Tibial artery (tissue), 4 donors: ENCODE measurements at regions not wholly inside any gene's neighbourhood (a gene's known extent, or its start where the extent isn't known, plus 50 kb on each side); places are given as distances from the start of the nearest gene placed in this dataset.
"Not testable (repeated sequence)": the region's sequence is repeated elsewhere in the genome, so short reads cannot be mapped to it uniquely, and the experiment has no call there.

Experiments
- DNase-seq, 2 donors: peaks; one replicate each; pipeline ENCODE4 v3.0.0-alpha.2; 2019
- H3K27ac ChIP-seq, 2 donors: fragments of 200-600 bp; sonication (generic) in 1 of 2; 1 replicate in 1 of 2; 2 replicates in 1 of 2; pipeline ENCODE4 v1.5.1; 2018 to 2019; ENCODE audit warnings: mild to moderate bottlenecking in 1 of 2
- H3K27me3 ChIP-seq, 2 donors: fragments of 200-600 bp; sonication (generic) in 1 of 2; one replicate each; pipeline versions ENCODE4 v1.5.1 to v1.6.0; 2016 to 2019
- H3K36me3 ChIP-seq, 3 donors: fragments of 200-600 bp; sonication (generic) in 2 of 3; one replicate each; pipeline ENCODE4 v1.5.1; 2016 to 2019; ENCODE audit warnings: mild to moderate bottlenecking in 2 of 3
- H3K4me1 ChIP-seq, 4 donors: fragments of 200-600 bp; sonication (generic) in 2 of 4; 1 replicate in 3 of 4; 2 replicates in 1 of 4; pipeline ENCODE4 v1.5.1; 2016 to 2019
- H3K4me3 ChIP-seq, 2 donors: fragments of 200-600 bp; sonication (generic) in 1 of 2; 1 replicate in 1 of 2; 2 replicates in 1 of 2; pipeline ENCODE4 v1.5.1; 2018 to 2019; ENCODE audit warnings: mild to moderate bottlenecking in 2 of 2
- H3K9me3 ChIP-seq, 3 donors: fragments of 200-600 bp; sonication (generic) in 1 of 3; one replicate each; pipeline ENCODE4 v1.5.1; 2016 to 2019
- intact Hi-C: fragments of 100-400 bp; cut with DNase I; formaldehyde crosslinking; loops from one replicate; pipeline ENCODE4 v1.15.0; 2023; ENCODE audit warnings: low total_unique reads
- TF ChIP-seq, protein P1 (sequence below), 2 experiments: fragments of 200-600 bp in 1 of 2; fragments of 450-650 bp in 1 of 2; IDR thresholded peaks; one replicate each; pipeline ENCODE4 v1.5.1; 2017 to 2019; ENCODE audit warnings: antibody characterized with exemption in 2 of 2, mild to moderate bottlenecking in 1 of 2, moderate library complexity in 1 of 2

DNA sequence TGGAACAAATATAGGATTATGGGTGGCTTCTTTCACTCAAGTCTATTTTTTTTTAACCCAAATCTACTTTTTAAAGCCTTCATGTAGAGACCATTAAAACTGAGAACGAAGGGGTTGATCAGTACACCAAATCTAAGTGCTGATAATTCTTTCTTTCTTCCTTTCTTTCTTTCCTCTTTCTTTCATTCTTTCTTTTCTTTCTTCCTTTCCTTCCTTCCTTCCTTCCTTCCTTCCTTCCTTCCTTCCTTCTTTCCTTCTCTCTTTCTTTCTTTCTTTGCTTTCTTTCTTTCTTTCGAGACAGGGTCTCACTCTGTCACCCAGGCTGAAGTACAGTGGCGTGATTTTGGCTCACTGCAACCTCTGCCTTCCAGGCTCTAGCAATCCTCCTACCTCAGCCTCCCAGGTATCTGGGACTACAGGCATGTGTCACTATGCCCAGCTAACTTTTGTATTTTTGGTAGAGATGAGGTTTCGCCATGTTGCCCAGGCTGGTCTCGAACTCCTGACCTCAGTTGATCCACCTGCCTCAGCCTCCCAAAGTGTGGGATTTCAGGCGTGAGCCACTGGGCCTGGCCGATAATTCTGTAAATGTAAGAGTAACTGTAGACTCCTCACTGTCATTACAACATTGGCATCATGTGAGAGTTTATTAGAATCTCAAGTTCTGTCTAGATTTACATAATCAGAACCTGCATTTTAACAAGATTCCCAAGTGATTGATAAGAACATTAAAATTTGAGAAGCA lies 236.4 kb downstream of the TFEC start:
- no peak overlapping the region for H3K27ac ChIP-seq
- H3K27me3 ChIP-seq: no peaks in the 10 kb centered on the region
- H3K9me3 ChIP-seq: no peaks in the 10 kb centered on the region
- no peak for DNase-seq
- no peak overlapping the region for H3K4me3 ChIP-seq
- no peaks in the 10 kb centered on the region for H3K36me3 ChIP-seq
- no peaks in the 10 kb centered on the region for H3K4me1 ChIP-seq
- TF ChIP-seq, protein P1, sequence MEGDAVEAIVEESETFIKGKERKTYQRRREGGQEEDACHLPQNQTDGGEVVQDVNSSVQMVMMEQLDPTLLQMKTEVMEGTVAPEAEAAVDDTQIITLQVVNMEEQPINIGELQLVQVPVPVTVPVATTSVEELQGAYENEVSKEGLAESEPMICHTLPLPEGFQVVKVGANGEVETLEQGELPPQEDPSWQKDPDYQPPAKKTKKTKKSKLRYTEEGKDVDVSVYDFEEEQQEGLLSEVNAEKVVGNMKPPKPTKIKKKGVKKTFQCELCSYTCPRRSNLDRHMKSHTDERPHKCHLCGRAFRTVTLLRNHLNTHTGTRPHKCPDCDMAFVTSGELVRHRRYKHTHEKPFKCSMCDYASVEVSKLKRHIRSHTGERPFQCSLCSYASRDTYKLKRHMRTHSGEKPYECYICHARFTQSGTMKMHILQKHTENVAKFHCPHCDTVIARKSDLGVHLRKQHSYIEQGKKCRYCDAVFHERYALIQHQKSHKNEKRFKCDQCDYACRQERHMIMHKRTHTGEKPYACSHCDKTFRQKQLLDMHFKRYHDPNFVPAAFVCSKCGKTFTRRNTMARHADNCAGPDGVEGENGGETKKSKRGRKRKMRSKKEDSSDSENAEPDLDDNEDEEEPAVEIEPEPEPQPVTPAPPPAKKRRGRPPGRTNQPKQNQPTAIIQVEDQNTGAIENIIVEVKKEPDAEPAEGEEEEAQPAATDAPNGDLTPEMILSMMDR (IDR thresholded peaks at IDR 0.05): no peak
- intact Hi-C loops: no loop called here

DNA sequence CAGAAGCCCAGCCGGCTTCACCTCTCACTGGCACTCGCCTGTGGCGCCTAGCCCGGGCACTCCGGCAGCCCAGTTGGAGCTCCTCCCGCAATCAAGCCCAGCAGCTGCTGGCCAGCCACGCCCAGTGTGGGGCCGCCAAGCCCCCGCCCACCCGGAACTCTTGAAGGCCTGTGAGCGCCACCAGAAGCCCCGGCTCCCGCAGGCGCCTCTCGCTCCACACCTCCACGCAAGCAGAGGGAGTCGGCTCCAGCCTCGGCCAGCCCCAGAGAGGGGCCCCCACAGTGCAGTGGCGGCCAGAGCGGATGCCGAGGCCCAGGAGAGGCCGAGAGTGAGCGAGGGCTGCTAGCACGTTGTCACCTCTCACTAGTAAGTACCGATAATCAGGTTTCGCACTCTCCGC lies 240.7 kb downstream of the TFEC start:
- no peak for DNase-seq
- no peaks in the 10 kb centered on the region for H3K4me1 ChIP-seq
- no peaks in the 10 kb centered on the region for H3K9me3 ChIP-seq
- intact Hi-C loops: no loop called here
- no peak overlapping the region for H3K4me3 ChIP-seq
- no peak overlapping the region for H3K27ac ChIP-seq
- TF ChIP-seq, protein P1 (IDR thresholded peaks at IDR 0.05): no peak
- H3K36me3 ChIP-seq: no peaks in the 10 kb centered on the region
- no peaks in the 10 kb centered on the region for H3K27me3 ChIP-seq

DNA sequence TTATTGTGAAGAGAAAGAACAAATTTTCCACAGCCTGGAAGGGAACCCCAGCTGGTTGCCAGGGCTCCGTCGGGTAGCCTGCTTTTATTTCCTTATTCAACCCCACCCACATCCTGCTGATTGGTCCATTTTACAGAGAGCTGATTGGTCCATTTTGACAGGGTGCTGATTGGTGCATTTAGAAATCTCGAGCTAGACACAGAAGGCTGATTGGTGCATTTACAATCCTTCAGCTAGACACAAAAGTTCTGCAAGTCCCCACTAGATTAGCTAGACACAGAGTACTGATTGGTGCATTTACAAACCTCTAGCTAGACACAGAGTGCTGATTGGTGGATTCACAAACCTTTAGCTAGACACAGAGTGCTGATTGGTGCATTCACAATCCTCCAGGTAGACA lies 241.1 kb downstream of the TFEC start:
- H3K9me3 ChIP-seq, H3K27ac ChIP-seq, H3K27me3 ChIP-seq, H3K4me1 ChIP-seq, DNase-seq, intact Hi-C loops, H3K4me3 ChIP-seq, H3K36me3 ChIP-seq: not testable (repeated sequence)

DNA sequence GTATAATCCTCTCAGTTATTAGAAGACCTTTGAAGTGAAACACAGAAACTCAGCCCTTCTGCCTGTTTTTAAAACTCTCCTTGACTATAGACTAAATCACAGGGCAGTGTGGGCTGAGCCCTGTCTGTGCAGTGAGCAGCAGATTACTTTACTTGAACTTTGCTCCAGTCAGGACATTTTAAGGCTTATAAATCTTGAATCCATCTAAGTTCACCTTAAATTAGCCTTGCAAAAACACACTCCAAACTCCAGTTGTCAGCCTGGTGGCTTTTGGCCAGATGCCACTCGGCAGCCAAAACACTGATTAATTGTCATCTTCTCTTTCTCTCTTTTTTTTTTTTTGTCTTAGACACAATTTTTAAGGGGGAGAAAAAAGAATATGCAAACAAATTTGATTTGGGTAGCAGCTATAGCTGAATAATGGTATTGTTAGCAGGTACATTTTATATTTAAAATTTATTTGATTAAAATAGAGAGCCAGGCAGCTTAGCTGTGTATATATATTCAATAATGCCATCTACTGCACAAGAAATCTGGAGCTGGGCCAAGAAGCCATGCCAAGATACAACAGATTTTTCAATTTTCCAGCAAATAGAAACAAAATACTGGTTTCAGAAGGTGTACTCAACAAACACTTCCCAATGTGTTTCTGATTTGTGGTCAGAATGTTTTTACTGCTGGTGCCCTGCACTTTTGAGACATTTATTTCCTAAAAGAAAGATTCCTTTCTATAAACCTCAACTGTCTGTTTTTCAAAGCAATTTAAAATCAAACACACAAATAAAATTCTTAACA lies 247.7 kb downstream of the TFEC start:
- Histone ChIP-seq H3K4me3 (no peak overlapping the region), H3K27me3 (no peaks in the 10 kb centered on the region), H3K9me3 (no peaks in the 10 kb centered on the region), H3K27ac (no peak overlapping the region), H3K36me3 (no peaks in the 10 kb centered on the region), H3K4me1 (peaks cover 0 to 14% (median 4%) of the 10 kb centered on the region in 4 donors)
- TF ChIP-seq, protein P1 (IDR thresholded peaks at IDR 0.05): no peak
- intact Hi-C loops: no loop called here
- DNase-seq: no peak

DNA sequence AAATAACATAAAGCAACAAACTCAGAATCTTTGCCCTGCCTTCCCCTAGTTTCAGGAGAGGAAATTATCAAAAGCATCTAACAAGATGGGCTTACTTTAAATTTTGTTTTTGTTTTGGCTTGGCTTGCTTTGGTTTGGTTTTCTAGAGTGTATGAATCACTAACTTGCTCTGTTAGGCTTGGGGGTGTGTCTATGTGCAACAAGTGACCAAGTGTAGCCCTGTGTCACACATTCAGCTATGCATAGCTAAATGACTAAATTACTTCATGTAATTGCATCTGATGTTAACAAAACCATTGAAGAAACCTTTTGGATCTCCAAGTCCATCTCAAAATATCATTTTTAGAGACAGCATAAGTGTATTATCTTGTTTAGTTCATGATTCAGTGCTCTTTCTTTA lies 251.0 kb downstream of the TFEC start:
- TF ChIP-seq, protein P1 (IDR thresholded peaks at IDR 0.05): no peak
- Histone ChIP-seq H3K4me3 (no peak overlapping the region), H3K27me3 (no peaks in the 10 kb centered on the region), H3K9me3 (no peaks in the 10 kb centered on the region), H3K36me3 (no peaks in the 10 kb centered on the region), H3K4me1 (peaks cover 0 to 14% (median 4%) of the 10 kb centered on the region in 4 donors), H3K27ac (no peak overlapping the region)
- no peak for DNase-seq
- intact Hi-C loops: no loop called here

DNA sequence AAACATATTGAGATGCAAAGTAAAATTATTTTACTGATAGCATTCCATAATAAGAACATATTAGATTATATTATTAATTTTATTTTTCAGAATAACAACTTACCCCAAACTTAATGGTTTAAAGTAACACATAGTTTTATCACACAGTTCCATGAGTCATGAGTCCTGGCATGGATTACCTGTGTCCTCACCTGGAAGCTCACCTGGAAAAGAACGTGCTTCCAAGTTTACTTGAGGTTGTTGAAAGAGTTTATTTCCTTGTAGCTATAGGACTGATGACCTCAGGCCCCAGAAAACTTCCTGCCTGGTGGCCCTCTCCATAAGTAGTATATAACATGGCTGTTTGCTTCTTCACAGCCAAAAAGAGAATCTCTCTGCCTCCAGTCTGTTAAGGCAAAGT lies 254.6 kb downstream of the TFEC start:
- no peaks in the 10 kb centered on the region for H3K27me3 ChIP-seq
- intact Hi-C loops: no loop called here
- no peaks in the 10 kb centered on the region for H3K36me3 ChIP-seq
- H3K4me1 ChIP-seq: no peaks in the 10 kb centered on the region
- no peaks in the 10 kb centered on the region for H3K9me3 ChIP-seq
- H3K4me3 ChIP-seq: no peak overlapping the region
- TF ChIP-seq, protein P1 (IDR thresholded peaks at IDR 0.05): no peak
- H3K27ac ChIP-seq: no peak overlapping the region
- no peak for DNase-seq
